Subcutaneous abdominal adipose tissue (tissue), 5 donors: ENCODE measurements at regions not wholly inside any gene's neighbourhood (a gene's known extent, or its start where the extent isn't known, plus 50 kb on each side); places are given as distances from the start of the nearest gene placed in this dataset.
"Not testable (repeated sequence)": the region's sequence is repeated elsewhere in the genome, so short reads cannot be mapped to it uniquely, and the experiment has no call there.

Source experiments
- H3K27ac ChIP-seq: one replicate; pipeline ENCODE4 v1.7.0; 2013; ENCODE audit warnings: low read depth, mild to moderate bottlenecking, inconsistent platforms, low read length, moderate library complexity
- H3K27me3 ChIP-seq, 5 donors: one replicate each; pipeline ENCODE4 v1.7.0; 2013; ENCODE audit warnings: low read length in 5 of 5, inconsistent platforms in 1 of 5; ENCODE audit not compliant: control insufficient read depth in 5 of 5, insufficient read depth in 4 of 5
- H3K36me3 ChIP-seq, 5 donors: one replicate each; pipeline ENCODE4 v1.7.0; 2013; ENCODE audit warnings: low read length in 5 of 5; ENCODE audit not compliant: control insufficient read depth in 5 of 5, insufficient read depth in 5 of 5
- H3K4me1 ChIP-seq, 5 donors: one replicate each; pipeline ENCODE4 v1.7.0; 2013; ENCODE audit warnings: low read length in 5 of 5, mild to moderate bottlenecking in 3 of 5, moderate library complexity in 1 of 5; ENCODE audit not compliant: control insufficient read depth in 5 of 5, insufficient read depth in 5 of 5
- H3K4me3 ChIP-seq, 5 donors: one replicate each; pipeline ENCODE4 v1.7.0; 2013; ENCODE audit warnings: low read length in 5 of 5, low read depth in 1 of 5
- H3K9ac ChIP-seq, 5 donors: one replicate each; pipeline ENCODE4 v1.7.0; 2013; ENCODE audit warnings: low read length in 5 of 5, mild to moderate bottlenecking in 4 of 5, moderate library complexity in 3 of 5
- H3K9me3 ChIP-seq, 5 donors: one replicate each; pipeline ENCODE4 v1.7.0; 2013; ENCODE audit warnings: low read length in 5 of 5; ENCODE audit not compliant: control insufficient read depth in 5 of 5
- donor health status: healthy.
- donor health status: healthy.
- donor health status: healthy.
- donor health status: healthy.
- donor health status: healthy.

DNA sequence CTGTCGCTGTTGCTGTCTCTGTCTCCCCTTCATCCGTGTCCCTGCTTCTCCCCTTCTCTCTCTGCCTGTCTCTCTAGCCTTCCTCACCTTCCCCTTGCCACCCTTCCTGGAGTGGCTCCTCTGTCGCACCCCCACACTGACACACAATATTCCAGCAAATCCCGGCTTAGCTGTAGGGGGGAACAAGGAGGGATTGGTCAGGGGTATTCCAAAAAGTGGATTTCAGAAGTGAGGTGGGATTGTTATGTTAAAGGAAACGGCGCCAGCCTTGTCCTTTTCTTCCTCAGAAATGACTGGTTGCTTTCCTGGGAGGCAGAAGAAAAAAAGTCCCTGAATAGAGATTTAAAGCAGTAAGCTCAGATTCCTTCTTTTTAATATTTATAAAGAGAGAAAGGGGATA lies 76.3 kb upstream of the SIRPA start:
- Histone ChIP-seq H3K4me3 (no peak overlapping the region), H3K36me3 (no peaks in the 10 kb centered on the region), H3K27me3 (peaks cover 0 to 3% (median 0%) of the 10 kb centered on the region in 5 donors), H3K27ac (peak overlapping the region; percentile 34), H3K4me1 (peaks cover 4 to 68% (median 27%) of the 10 kb centered on the region in 5 donors), H3K9ac (peak overlapping the region in 1 of 5 donors; percentile 34), H3K9me3 (peaks cover 5 to 12% (median 10%) of the 10 kb centered on the region in 5 donors)

DNA sequence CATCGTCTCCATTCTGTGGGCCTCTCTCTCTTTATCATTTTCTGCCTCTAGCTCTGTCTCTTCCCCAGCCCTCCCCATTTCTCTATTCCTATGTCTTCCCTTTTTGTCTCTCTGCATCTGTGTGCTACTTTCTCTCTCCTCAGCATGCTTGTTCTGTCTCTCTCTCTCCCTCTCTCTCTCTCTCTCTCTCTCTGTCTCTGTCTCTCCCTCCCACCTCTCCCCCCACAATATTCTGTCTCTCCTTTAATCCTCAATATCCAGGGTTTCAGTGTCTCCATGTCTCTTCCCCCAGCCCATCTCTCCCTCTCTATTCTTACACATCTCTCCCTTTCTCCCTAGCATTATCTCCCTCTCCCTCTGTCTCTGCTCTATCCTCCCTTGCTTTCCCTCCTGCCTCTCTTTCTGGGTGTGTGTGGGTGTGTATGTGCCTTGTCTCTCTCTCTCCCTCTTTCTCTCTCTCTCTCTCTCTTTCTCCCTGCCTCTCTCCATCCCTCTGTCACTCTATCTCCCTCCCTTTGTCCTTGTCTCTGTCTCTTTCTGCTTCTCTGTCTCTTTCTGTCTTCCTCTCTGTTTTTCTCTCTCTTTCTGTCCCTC lies 76.9 kb upstream of the SIRPA start:
- Histone ChIP-seq H3K4me1 (peaks cover 7 to 68% (median 32%) of the 10 kb centered on the region in 5 donors), H3K27ac (peak overlapping the region; percentile 34), H3K36me3 (no peaks in the 10 kb centered on the region), H3K4me3 (no peak overlapping the region), H3K27me3 (peaks cover 0 to 3% (median 0%) of the 10 kb centered on the region in 5 donors), H3K9ac (peak overlapping the region in 2 of 5 donors; percentile 31 to 34), H3K9me3 (peaks cover 5 to 10% (median 7%) of the 10 kb centered on the region in 5 donors)

DNA sequence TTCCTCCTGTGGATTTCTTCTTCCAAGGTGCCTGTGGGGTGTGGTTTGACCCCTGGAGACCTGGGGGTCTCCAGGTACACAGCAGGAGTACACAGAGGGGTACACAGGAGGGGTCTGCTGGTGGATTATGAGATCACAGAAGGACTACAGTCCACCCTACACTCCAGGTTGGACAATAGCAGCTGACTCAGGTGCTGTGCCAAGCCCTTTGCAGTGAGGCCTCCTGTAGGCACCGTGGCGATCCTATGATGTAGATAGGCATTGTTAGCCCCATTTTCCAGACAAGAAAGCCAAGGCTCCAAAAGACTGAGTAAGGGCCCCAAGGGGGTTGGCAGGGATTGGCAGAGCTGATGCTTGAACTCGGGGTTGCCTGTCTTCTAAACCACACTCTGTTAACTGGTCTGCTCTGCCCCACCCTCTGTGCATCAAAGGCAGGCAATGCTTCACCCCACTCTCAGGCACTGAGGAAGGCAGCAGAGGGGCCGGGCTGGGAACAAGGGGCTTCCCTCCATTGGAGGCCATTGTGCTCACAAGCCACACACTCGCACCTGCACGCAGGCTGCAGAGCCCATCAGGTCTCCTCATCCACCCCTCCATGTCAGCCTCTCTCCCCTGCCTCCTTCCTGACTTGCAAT lies 77.5 kb upstream of the SIRPA start:
- no peaks in the 10 kb centered on the region for H3K36me3 ChIP-seq
- H3K9ac ChIP-seq = peak overlapping the region in 1 of 5 donors; percentile 33
- H3K27ac ChIP-seq = peak overlapping the region; percentile 47
- peaks cover 0 to 6% (median 3%) of the 10 kb centered on the region in 5 donors for H3K9me3 ChIP-seq
- H3K4me1 ChIP-seq = peaks cover 10 to 73% (median 38%) of the 10 kb centered on the region in 5 donors
- no peak overlapping the region for H3K4me3 ChIP-seq
- peaks cover 0 to 3% (median 0%) of the 10 kb centered on the region in 5 donors for H3K27me3 ChIP-seq

DNA sequence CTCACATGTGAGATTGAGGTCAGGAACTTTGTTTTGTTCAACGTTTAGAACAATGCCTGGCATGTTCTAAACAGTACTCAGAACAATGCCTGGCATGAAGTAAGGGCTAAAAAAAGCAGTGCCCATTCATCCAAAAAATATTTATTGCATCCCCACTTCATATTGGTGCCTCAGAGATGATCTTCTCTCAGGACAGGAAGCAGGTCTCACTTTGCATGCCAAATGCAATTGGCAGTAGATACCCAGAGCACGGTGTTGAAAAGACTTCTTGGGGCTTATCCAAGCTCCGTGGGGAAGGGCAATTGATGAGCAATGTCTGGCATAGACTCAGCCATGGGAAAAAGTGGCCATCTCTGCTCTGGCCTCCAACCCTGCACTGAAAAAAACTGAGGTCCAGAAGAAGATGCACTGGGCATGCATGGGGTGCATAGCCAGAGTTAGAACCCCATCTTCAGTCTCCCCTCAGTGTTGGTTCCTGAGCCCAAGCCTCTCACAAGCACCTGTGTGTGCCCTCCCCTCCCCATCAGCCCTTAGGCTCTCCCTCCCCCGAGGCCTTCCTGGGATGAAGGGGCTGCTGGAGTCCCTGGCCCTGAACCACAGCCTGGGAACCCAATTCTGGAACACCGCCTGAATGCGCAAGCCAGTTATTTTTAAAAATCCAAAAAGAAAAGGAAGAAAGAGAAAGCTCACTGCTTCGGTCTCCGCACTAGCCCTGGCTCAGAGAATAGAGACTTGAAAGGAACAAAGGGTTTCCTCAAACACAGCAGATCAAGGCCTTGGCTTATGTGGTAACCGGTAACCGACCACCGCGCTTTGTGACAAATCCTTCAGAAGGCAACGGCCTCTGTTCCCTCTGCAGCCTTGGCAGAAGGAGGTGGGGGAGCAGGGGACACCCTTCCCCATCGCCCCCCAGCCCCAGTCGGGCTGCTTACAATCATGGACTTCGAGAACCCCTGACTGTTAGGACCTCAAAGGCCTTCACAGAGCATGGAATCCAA lies 78.5 kb upstream of the SIRPA start:
- Histone ChIP-seq H3K4me1 (peaks cover 13 to 82% (median 47%) of the 10 kb centered on the region in 5 donors), H3K36me3 (no peaks in the 10 kb centered on the region), H3K4me3 (peak overlapping the region in 1 of 5 donors; percentile 4), H3K27me3 (peaks cover 0 to 3% (median 0%) of the 10 kb centered on the region in 5 donors), H3K27ac (peak overlapping the region; percentile 64), H3K9ac (peak overlapping the region in 1 of 5 donors; percentile 24), H3K9me3 (no peaks in the 10 kb centered on the region)

DNA sequence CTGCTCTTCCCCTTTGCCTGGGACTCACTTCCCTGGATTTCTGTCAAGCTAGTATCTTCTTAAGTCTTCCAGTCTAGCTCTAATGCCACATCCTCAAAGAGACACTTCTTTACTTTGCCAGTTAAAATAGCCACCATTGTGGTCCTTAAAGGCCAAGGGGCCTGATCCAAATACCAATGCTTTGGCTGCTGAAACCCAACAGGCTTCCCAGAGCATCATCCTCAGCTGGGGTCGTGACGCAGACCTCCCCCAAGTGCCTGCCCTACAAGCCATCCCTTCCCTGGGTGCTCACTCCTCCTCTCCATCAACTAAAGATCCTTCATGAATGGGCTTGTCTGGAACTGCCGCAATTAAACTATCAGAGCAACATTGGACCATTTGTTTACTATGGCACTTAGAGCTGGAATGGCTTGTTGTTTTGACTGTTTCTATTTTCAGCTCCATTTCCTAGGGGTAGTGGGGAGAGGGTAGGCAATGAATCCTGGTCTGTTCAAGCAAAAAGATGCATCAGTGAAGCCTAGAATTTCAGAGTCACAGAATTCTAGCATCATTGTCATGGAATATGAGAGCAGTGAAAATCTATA lies 79.6 kb upstream of the SIRPA start:
- Histone ChIP-seq H3K4me3 (no peak overlapping the region), H3K9ac (no peak overlapping the region), H3K27me3 (peaks cover 0 to 3% (median 0%) of the 10 kb centered on the region in 5 donors), H3K4me1 (peaks cover 13 to 92% (median 57%) of the 10 kb centered on the region in 5 donors), H3K36me3 (no peaks in the 10 kb centered on the region), H3K9me3 (no peaks in the 10 kb centered on the region), H3K27ac (peak overlapping the region; percentile 64)

DNA sequence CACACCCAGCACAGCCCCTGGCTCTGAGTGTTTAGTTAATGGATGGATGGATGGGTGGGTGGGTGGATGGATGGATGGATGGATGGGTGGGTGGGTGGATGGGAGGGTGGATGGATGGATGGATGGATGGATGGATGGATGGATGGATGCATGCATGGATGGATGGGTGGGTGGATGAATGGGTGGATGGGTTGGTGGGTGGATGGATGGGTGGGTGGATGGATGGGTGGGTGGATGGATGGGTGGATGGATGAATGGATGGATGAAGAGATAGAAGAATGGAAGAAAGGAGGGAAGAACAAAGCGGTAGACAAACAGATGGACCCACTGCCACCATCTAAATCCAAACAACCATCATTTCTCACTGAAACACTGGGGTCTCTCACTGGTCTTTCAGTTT lies 80.3 kb upstream of the SIRPA start:
- H3K27me3 ChIP-seq, H3K9ac ChIP-seq, H3K36me3 ChIP-seq, H3K4me3 ChIP-seq, H3K9me3 ChIP-seq: not testable (repeated sequence)
- H3K4me1 ChIP-seq = peaks cover 15 to 92% (median 65%) of the 10 kb centered on the region in 5 donors
- H3K27ac ChIP-seq = peak overlapping the region; percentile 64

DNA sequence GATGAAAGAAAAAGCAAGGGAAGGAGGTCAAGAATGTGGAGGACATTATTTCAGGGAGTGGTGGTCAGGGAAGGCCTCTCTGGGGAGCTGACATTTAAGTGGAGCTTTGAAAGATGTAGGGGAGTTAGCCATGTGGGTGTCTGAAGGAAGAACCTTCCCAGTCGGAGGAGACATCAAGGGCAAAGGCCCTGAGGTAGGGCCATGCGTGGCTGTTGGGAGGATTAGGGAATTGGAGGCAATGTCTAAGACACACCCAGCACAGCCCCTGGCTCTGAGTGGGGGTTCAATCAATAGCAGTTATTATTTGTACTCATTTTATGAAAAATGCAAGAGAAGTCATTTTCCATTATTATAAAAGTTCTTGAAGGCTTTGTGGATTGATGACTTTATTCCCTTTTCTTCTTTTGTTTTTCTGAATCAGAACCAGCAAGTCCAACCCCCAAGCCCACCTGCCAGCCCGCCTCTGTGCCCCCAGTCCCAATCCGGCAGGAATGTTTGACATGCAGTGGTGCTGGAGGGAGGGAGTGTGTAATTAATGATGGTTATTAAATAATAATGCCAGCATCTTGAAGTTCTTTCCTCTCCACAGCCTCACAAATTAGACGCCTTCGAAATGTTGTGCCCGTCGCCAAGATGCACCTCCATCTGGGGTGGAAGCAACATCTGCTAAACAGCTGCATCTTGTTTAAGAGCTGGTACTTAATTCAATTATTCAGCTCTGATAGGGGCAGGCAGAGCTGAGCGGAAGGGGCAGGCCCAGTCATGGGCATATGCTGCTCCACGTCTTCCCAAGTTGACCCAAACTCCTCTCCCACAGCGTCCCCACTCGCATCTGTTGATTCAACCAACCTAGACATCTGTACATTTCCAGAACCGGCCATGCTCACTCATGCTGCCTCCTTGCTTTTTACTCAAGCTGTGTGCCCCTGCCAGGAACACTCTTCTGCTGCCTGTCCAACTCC lies 81.3 kb upstream of the SIRPA start:
- Histone ChIP-seq H3K4me3 (no peak overlapping the region), H3K9ac (no peak overlapping the region), H3K9me3 (no peaks in the 10 kb centered on the region), H3K36me3 (no peaks in the 10 kb centered on the region), H3K27me3 (no peaks in the 10 kb centered on the region), H3K27ac (peak overlapping the region; percentile 79), H3K4me1 (peaks cover 15 to 91% (median 65%) of the 10 kb centered on the region in 5 donors)

DNA sequence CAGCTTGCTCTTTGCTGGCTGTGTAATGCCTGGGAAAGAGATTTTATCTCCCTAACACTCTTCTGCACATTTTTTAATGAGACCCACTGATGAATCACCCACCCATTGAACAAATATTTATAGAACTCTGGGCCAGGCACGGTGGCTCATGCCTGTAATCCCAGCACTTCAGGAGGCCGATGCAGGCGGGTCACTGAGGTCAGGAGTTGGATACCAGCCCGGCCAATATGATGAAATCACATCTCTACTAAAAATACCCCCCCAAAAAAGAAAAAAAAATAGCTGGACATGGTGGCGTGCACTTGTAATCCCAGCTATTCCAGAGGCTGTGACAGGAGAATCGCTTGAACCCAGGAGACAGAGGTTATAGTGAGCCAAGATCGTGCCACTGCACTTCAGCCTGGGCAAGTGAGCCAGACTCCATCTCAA lies 82.1 kb upstream of the SIRPA start:
- H3K4me1 ChIP-seq = peaks cover 15 to 83% (median 61%) of the 10 kb centered on the region in 5 donors
- H3K9ac ChIP-seq = no peak overlapping the region
- no peaks in the 10 kb centered on the region for H3K36me3 ChIP-seq
- H3K27ac ChIP-seq = peak overlapping the region; percentile 79
- no peaks in the 10 kb centered on the region for H3K9me3 ChIP-seq
- H3K27me3 ChIP-seq = no peaks in the 10 kb centered on the region
- H3K4me3 ChIP-seq = no peak overlapping the region
